ENCODE measurements at regions not wholly inside any gene's neighbourhood (a gene's known extent, or its start where the extent isn't known, plus 50 kb on each side); places are given as distances from the start of the nearest gene placed in this dataset.

DNA sequence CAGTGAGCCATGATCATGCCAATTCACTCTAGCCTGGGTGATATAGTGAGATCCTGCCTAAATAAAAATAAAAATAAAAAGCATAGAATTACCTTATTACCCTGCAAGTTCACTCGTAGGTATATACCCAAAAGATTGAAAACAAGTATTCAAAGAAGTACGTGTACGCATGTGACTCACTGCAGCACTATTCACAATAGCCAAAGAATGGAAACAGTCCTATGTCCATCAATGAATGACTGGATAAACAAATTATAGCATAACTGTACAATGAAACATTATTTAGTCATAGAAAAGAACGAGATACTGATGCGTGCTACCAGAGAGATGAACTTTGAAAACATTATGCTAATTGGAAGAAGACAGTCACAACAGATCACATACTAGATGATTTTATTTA lies 204.6 kb upstream of the DIAPH2 start:
- TF ChIP-seq, protein P1, sequence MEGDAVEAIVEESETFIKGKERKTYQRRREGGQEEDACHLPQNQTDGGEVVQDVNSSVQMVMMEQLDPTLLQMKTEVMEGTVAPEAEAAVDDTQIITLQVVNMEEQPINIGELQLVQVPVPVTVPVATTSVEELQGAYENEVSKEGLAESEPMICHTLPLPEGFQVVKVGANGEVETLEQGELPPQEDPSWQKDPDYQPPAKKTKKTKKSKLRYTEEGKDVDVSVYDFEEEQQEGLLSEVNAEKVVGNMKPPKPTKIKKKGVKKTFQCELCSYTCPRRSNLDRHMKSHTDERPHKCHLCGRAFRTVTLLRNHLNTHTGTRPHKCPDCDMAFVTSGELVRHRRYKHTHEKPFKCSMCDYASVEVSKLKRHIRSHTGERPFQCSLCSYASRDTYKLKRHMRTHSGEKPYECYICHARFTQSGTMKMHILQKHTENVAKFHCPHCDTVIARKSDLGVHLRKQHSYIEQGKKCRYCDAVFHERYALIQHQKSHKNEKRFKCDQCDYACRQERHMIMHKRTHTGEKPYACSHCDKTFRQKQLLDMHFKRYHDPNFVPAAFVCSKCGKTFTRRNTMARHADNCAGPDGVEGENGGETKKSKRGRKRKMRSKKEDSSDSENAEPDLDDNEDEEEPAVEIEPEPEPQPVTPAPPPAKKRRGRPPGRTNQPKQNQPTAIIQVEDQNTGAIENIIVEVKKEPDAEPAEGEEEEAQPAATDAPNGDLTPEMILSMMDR (IDR thresholded peaks at IDR 0.05): no peak
- no peak for TF ChIP-seq POLR2A (IDR thresholded peaks at IDR 0.05)

Data from right lobe of liver (tissue), 4 donors.